Activated CD8-positive, alpha-beta memory T cell treated with anti-CD3 and anti-CD28 coated beads for 24 hours (primary cell): ENCODE measurements at regions not wholly inside any gene's neighbourhood (a gene's known extent, or its start where the extent isn't known, plus 50 kb on each side); places are given as distances from the start of the nearest gene placed in this dataset.

ENCODE experiments used
- DNase-seq: peaks from one replicate; pipeline ENCODE4 v3.0.0-alpha.2; 2020

- no peak for DNase-seq
Observed at GRCh38 chr2:120961396-120961795, 225.7 kb downstream of the GLI2 start.

DNA sequence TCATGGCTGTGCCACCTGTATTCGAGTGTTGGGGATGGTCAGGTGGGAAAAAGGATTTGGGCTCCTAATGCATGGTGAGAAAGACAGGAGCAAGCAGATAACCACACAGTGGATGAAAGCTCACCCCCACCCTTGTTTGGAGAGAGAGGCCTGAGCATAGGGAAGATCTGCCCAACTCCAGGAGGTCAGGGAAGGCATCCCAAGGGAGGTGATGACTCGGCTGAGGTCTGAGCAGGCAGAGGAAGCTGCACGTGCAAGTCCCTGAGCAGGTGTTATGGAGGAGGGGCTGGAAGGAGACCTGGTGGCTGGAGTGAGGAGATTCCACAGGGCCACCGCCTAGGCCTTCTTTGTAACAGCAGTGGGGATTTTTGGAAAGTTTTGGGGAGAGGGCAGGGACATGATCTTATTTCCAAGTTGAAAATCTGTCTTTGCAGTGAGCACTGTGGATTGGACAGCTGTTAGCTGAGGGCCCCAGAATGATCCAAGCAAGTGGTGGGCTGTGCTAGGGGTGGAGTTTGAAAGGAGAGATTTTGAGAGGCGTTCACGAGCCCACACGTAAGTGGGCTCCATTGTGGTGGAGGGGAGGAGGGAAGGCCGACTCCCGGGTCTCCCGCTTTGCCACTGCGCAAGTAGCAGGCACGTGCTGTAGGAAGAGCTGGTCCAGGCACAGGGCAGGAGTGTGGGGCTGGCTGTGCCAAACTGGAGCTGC, 228.5 kb downstream of the GLI2 start:
- DNase-seq: no peak

DNA sequence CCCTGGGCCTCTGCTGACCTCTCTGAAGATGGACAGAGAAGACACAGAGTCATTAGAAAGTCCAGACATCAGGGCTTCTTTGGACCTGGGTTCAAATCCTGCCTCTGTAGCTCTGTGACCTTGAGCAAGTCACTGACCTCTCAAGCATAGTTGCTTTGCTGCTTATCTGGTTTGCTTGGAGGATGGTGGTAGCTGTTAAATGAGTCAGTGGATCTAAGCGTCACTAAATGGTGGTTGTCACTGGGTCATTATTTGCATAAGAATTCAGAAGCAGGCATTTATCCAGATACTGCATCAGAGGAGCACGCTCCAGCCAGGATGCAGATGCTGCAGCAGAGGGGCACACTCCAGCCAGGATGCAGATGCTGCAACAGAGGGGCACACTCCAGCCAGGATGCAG, 229.2 kb downstream of the GLI2 start:
- DNase-seq: no peak

GRCh38 chr2:120966510-120967254, 231.0 kb downstream of the GLI2 start:
- DNase-seq: no peak

DNA sequence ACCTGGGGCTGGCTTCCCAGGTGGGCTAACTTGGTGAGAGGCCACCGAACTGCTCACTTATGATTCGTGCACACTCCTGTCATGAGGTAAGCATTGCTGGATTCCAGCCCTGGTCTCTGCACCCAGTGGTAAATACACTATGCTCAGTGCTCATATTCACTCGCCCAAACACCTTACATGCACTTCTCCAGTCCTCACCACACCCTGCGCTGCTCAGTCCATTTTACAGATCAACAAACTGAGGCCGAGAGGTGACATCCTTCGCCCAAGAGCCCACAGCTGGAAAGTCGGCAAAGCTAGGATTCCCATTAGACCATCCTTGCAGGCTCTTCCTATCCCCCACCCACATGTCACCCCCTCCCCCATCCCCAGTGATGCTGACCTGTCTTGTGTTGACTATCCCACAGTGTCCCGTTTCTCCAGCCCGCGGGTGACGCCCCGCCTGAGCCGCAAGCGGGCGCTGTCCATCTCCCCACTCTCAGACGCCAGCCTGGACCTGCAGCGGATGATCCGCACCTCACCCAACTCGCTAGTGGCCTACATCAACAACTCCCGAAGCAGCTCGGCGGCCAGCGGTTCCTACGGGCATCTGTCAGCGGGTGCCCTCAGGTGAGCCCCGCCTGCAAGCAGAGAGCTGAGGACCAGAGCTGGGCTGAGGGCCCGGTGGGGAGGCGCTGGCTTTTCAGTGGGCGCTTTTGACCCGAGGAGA, 232.8 kb downstream of the GLI2 start:
- no peak for DNase-seq

GRCh38 chr2:120969613-120970355, 234.1 kb downstream of the GLI2 start:
- DNase-seq: no peak

DNA sequence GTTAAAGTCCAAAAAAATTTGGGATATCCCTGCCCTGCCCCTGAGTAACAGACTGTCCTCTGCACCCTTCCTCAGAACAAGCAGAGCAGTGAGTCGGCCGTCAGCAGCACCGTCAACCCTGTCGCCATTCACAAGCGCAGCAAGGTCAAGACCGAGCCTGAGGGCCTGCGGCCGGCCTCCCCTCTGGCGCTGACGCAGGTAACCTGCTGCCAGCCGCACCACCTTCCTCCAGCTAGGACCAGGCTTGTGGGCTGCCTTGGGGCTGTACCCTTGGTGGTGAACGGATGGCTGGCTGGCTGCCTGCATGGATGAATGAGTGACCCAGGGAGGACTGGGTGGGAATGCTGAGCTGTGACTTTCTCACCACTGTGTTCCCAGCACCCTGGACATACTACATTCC, 236.2 kb downstream of the GLI2 start:
- no peak for DNase-seq

- DNase-seq: no peak
Observed at GRCh38 chr2:120972286-120972685, 236.6 kb downstream of the GLI2 start.

DNA sequence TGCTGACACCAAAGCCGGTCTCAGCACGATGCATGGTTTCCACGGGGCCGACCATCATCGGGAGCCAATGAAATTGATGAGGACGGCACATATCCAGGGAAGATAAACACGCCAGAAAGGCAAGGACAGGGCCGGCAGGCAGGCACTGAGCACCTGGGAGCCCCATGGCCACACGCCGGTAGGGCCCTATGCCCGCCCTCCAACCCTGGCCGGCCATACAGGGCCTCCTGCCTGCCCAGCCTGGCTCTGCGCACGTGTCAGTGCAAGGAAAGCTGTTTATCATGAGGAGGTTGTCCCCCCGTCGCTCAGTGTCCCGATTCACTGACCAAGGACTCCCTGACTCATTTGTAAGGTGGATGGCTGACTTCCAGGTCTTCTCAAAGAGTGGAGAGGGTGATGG, 237.5 kb downstream of the GLI2 start:
- no peak for DNase-seq

- no peak for DNase-seq
Observed at GRCh38 chr2:120974950-120975349, 239.3 kb downstream of the GLI2 start.

DNA sequence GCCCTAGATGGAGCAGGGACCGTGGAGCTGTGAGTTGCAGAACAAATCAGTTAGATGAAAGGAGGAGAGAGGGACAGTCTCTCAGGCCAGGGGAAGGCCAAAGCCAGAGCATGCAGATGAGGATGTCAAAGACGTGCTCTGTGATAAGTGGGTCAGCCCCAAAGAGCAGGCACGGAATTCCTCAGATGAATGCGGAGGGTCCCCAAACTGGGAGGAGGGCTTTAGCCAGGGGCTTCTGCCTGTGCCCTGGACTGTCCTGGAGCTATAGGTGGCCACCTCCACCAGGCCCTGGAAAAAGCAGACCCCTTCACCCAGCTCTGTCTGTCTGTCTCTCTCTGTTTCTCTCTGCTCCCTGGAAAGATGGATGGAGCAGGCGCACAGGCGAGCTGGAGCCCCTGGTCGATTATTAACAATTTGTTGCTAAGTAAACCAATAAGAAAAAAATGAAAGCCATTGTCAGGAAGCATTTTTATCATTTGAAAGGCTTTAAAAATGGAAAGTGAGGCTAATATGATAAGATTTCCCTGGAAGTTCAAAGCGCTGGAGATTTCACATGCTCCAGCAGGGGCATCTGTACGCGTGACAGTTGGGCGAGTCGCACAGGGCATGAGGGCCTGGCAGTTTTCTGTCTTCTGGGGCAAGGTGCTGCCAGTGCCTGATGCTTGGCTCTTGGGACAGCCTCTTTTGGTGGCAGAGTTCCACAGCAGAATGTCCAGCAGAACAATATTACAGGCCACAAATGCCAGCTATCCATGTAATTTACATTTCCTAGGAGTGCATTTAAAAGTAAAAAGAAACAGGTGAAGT, 241.0 kb downstream of the GLI2 start:
- no peak for DNase-seq

DNA sequence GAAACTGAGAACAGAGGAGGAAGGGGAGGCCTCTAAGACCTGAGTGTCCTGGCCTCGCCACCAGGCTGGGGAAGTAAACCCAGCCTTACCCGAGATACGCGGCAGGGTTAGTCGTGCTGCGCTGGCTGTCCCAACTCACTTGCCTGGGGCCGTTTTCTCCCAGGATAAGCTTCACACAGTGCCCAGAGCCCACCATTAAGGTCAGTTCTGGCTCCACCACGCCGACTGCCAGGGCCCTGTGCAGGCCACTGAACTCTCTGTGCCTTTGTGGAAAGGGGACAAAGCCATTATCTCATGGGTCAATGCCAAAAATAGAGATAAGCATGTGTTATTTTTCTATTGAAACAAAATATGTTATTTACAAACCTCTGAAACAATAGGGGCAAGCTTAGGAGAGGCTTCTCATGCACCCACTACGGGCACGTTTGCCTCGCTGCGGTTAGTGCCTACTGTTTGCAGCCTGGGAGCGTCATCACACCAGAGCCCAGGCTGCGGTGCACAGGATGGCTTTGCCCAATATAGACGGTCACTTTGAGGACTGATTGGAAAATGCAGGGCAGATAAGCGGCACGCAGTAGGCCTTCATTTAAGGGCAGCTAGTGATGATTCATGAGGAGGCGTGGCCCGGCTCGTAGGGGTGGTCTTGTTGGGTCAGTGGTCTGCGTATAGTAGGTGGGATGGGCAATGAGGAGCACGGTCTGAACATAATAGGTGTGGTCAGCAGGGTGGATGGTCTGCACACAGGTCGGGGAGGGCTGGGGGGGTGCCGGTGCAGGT, 242.1 kb downstream of the GLI2 start:
- no peak for DNase-seq

- DNase-seq: no peak
Observed at GRCh38 chr2:120978359-120979050, 242.8 kb downstream of the GLI2 start.

DNA sequence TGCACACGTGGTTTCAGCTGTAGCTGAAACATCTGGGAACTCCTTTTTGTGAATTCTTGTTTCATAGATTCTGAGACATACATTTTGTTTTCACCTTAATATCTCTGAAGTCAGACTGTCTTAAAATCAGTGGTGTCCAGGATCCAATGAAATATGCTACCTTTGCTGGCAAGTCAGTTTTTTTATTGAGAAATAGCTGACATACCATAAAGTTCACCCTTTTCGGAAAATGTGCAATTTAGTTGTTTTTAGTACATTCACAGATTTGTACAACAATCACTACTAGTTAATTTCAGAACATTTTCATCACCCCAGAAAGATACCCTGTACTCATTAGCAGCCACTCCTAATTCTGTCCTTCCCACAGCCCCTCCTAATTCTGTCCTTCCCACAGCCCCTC, 243.7 kb downstream of the GLI2 start:
- no peak for DNase-seq

DNA sequence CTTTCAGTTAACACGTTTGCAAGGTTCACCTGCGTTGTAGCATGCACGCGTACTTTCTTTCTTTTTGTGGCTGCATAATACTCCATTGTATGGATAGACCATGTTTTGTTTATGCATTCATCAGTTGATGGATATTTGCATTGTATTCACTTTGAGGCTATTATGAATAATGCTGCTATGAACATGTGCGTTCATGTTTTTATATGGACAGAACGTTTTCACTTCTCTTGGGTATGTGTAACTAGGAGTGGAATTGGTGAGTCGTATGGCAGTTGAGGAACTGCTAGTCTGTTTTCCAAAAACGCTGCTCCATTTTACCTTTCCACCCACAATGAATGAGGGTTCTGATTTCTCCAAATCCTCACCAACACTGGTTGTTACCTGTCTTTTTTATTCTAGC, 244.3 kb downstream of the GLI2 start:
- DNase-seq: no peak

GRCh38 chr2:120981443-120981842, 245.8 kb downstream of the GLI2 start:
- no peak for DNase-seq

DNA sequence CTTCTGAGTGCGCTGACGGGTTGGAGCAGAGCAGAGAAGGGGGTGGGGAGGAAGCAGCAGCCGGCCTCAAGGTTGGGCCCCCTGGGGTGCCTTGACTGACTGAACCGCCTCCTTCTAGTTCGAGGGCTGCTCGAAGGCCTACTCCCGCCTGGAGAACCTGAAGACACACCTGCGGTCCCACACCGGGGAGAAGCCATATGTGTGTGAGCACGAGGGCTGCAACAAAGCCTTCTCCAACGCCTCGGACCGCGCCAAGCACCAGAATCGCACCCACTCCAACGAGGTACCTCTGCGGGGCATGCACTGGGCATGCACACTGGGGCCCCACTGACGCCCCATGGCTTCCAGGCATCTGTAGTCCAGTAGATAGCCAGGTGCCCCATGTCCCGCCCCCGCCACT, 246.9 kb downstream of the GLI2 start:
- DNase-seq: no peak

DNA sequence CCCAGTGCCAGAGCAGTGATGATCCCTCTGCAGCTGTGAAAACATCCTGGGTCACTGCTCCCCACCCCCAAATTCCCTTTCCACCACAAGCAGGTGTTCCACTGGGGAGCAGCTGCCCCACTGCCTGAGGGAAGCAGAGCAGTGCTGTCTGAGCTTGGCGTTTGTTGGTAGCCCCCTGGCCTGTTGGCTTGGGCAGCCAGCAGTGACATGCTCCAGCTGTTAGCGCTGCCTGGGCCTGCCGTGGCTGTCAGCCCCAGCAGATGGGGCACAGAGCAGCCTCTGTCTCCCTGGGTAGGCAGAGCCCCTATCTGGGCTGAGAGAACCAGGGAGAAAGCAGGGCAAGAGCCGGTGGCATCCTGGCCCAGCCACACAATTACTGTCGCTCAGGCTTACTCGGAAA, 247.7 kb downstream of the GLI2 start:
- DNase-seq: no peak

DNA sequence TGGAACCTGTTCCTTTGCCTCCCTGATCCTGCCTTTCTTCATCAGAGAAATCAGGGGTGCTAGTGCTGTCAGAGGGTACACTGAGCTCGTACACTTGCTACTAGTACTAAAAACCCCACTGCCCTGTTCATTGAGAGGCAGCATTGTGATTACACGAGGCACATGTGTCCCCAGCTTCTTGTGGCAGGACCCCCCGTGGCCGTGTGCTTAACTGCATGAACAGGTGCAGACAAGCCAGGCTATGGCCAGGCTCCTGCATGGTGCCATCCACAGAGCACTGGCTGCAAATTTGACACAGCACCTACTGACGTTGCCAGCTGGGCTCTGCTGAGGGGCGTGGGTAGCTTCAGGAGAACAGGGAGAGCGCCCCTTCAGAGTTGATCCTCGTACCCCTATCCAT, 248.4 kb downstream of the GLI2 start:
- no peak for DNase-seq

GRCh38 chr2:120984452-120985173, 248.9 kb downstream of the GLI2 start:
- no peak for DNase-seq
